IMR-90 (cell line): ENCODE measurements at regions not wholly inside any gene's neighbourhood (a gene's known extent, or its start where the extent isn't known, plus 50 kb on each side); places are given as distances from the start of the nearest gene placed in this dataset.

Source experiments
- ATAC-seq: fragments of 200-7000 bp; cut with Tn5 transposase; 2 replicates; pipeline ENCODE4 v1.9.1; 2020; ENCODE audit warnings: low read depth, mild to moderate bottlenecking, moderate library complexity
- BruUV-seq: library from RNA; stranded (reverse); fragments of 400-500 nt; replicated peaks from 2 replicates; lab custom pipeline; 2021; lab: Mats Ljungman, UMichigan
- CTCF ChIA-PET: fragments of 300-600 bp; formaldehyde crosslinking; extraction: SDS; loops from one replicate; lab custom pipeline; 2021; ENCODE audit warnings: antibody characterized with exemption; lab: Yijun Ruan, JAX
- POLR2A ChIA-PET: fragments of 300-600 bp; sonication (Branson Sonifier 250); formaldehyde crosslinking; loops from one replicate; lab custom pipeline; 2022; ENCODE audit warnings: antibody characterized with exemption; ENCODE audit not compliant: unreplicated experiment; lab: Charles Lee
- DNase-seq: peaks from one replicate; pipeline ENCODE4 v3.0.0; 2013
- H2AFZ ChIP-seq: replicated peaks from 2 replicates; pipeline ENCODE3; 2013; ENCODE audit warnings: low read length, mild to moderate bottlenecking; ENCODE audit not compliant: poor library complexity
- H2AK5ac ChIP-seq: 2 replicates; pipeline ENCODE4 v1.6.1; 2013; ENCODE audit warnings: low read depth, low read length, inconsistent platforms
- H2AK9ac ChIP-seq: replicated peaks from 2 replicates; pipeline ENCODE3; 2013; ENCODE audit warnings: mild to moderate bottlenecking, low read depth, low read length, moderate library complexity; ENCODE audit not compliant: poor library complexity
- H2BK120ac ChIP-seq: 2 replicates; pipeline ENCODE4 v1.6.1; 2013; ENCODE audit warnings: low read depth, low read length, inconsistent platforms
- H2BK15ac ChIP-seq: 3 replicates; pipeline ENCODE4 v1.6.1; 2013; ENCODE audit warnings: low read depth, low read length, inconsistent platforms
- H2BK20ac ChIP-seq: 2 replicates; pipeline ENCODE4 v1.6.1; 2013; ENCODE audit warnings: low read depth, mild to moderate bottlenecking, inconsistent platforms, low read length, moderate library complexity
- H2BK5ac ChIP-seq: 2 replicates; pipeline ENCODE4 v1.6.1; 2013; ENCODE audit warnings: mild to moderate bottlenecking, low read depth, low read length, inconsistent platforms; ENCODE audit not compliant: poor library complexity, severe bottlenecking
- H3K14ac ChIP-seq: replicated peaks from 2 replicates; pipeline ENCODE4 v1.6.1; 2013; ENCODE audit warnings: low read depth, low read length, inconsistent platforms
- H3K18ac ChIP-seq: 2 replicates; pipeline ENCODE4 v1.6.1; 2013; ENCODE audit warnings: low read depth, low read length, control low read depth
- H3K23ac ChIP-seq: 2 replicates; pipeline ENCODE4 v1.6.1; 2013; ENCODE audit warnings: low read depth, low read length, inconsistent platforms
- H3K27ac ChIP-seq: 2 replicates; pipeline ENCODE4 v1.5.1; 2013; ENCODE audit warnings: mild to moderate bottlenecking, control low read depth, low read length; ENCODE audit not compliant: insufficient read depth
- H3K27me3 ChIP-seq: 2 replicates; pipeline ENCODE4 v1.6.1; 2013; ENCODE audit warnings: low read length; ENCODE audit not compliant: control insufficient read depth, insufficient read depth
- H3K36me3 ChIP-seq: 2 replicates; pipeline ENCODE4 v1.6.1; 2013; ENCODE audit warnings: low read length, mixed read lengths; ENCODE audit not compliant: control insufficient read depth, insufficient read depth
- H3K4ac ChIP-seq: 2 replicates; pipeline ENCODE4 v1.6.1; 2013; ENCODE audit warnings: low read depth, low read length, inconsistent platforms
- H3K4me1 ChIP-seq: 2 replicates; pipeline ENCODE4 v1.6.1; 2013; ENCODE audit warnings: low read length, mixed read lengths; ENCODE audit not compliant: control insufficient read depth, insufficient read depth
- H3K4me2 ChIP-seq: 2 replicates; pipeline ENCODE4 v1.6.1; 2013; ENCODE audit warnings: low read depth, mild to moderate bottlenecking, control low read depth, low read length, moderate library complexity
- H3K4me3 ChIP-seq: 2 replicates; pipeline ENCODE4 v1.5.1; 2013; ENCODE audit warnings: low read depth, mild to moderate bottlenecking, control low read depth, low read length, moderate library complexity; ENCODE audit not compliant: insufficient read depth
- H3K56ac ChIP-seq: 2 replicates; pipeline ENCODE4 v1.6.1; 2013; ENCODE audit warnings: low read length, inconsistent platforms; ENCODE audit not compliant: insufficient read depth; ENCODE audit errors: extremely low read depth
- H3K79me1 ChIP-seq, 2 experiments: 2 replicates each; pipeline ENCODE4 v1.6.1; 2013; ENCODE audit warnings: low read length in 2 of 2, inconsistent platforms in 1 of 2, low read depth in 1 of 2
- H3K9ac ChIP-seq: 2 replicates; pipeline ENCODE4 v1.6.1; 2013; ENCODE audit warnings: low read depth, low read length, control low read depth
- H3K9me1 ChIP-seq: 2 replicates; pipeline ENCODE4 v1.6.1; 2013; ENCODE audit warnings: low read length, inconsistent platforms; ENCODE audit not compliant: insufficient read depth
- H3K9me3 ChIP-seq: 2 replicates; pipeline ENCODE4 v1.6.1; 2013; ENCODE audit warnings: low read length; ENCODE audit not compliant: control insufficient read depth, insufficient read depth
- H4K20me1 ChIP-seq: 2 replicates; pipeline ENCODE4 v1.6.1; 2013; ENCODE audit warnings: low read length, inconsistent platforms; ENCODE audit not compliant: insufficient read depth
- H4K5ac ChIP-seq: 2 replicates; pipeline ENCODE4 v1.6.1; 2013; ENCODE audit warnings: mild to moderate bottlenecking, low read depth, low read length, control low read depth
- H4K8ac ChIP-seq, 2 experiments: 2 replicates each; pipeline ENCODE4 v1.6.1; 2013; ENCODE audit warnings: low read depth in 2 of 2, low read length in 2 of 2, control low read depth in 1 of 2, inconsistent platforms in 1 of 2
- H4K91ac ChIP-seq: 2 replicates; pipeline ENCODE4 v1.6.1; 2013; ENCODE audit warnings: low read depth, low read length, inconsistent platforms; ENCODE audit not compliant: insufficient read depth
- MAFK ChIP-seq: IDR thresholded peaks from 2 replicates; pipeline ENCODE4 v1.6.1; 2012; ENCODE audit warnings: low read depth, low read length, improper control_type of control experiment
- POLR2A ChIP-seq: IDR thresholded peaks from 2 replicates; pipeline ENCODE4 v1.6.1; 2012; ENCODE audit warnings: mild to moderate bottlenecking, low read depth, low read length
- USF2 ChIP-seq: fragments of 150-350 bp; IDR thresholded peaks from 2 replicates; pipeline ENCODE4 v1.6.1; 2017; ENCODE audit warnings: mild to moderate bottlenecking, antibody characterized with exemption, low read length, low read depth
- WGBS, 2 experiments: methylation state at CpG; one replicate each; pipeline versions ENCODE4 v1.1.5 to v1.1.7; 2013; ENCODE audit warnings: missing lambda C conversion rate in 2 of 2; ENCODE audit not compliant: insufficient read length in 1 of 2; ENCODE audit errors: extremely low coverage in 2 of 2; 5-methylcytosine and 5-hydroxymethylcytosine counted together
- dilution Hi-C: fragments of 300-500 bp; cut with HindIII; formaldehyde crosslinking; loops from one replicate; pipeline ENCODE4 v1.14.3; 2018; ENCODE audit warnings: low sequenced_read_pairs; ENCODE audit not compliant: unreplicated experiment
- in situ Hi-C: fragments of 300-500 bp; cut with MboI; formaldehyde crosslinking; loops from 3 replicates; pipeline ENCODE4 v1.14.3; 2019; ENCODE audit warnings: low sequenced_read_pairs, inconsistent platforms, mixed read lengths
- intact Hi-C: fragments of 100-400 bp; cut with micrococcal nuclease; formaldehyde crosslinking; loops from 2 replicates; pipeline ENCODE4 v1.10.0; 2022

- ATAC-seq: peak; percentile 42; the same call in 1 of the 2 replicates
- DNase-seq: no peak
- H2BK5ac ChIP-seq: no peak overlapping the region
- POLR2A ChIA-PET: no interaction called here
- 0 out of 2 replicates have a peak overlapping the region, but pooled peaks have one; percentile 9 for H3K14ac ChIP-seq
- no peak overlapping the region for H2AFZ ChIP-seq
- H3K56ac ChIP-seq: no peak overlapping the region
- no CpG with 5 or more reads among the region's 7 CpGs for WGBS, 2 experiments
- no TSS peak for BruUV-seq
- no peak overlapping the region for H2BK20ac ChIP-seq
- H3K9me1 ChIP-seq: no peaks in the 10 kb centered on the region
- dilution Hi-C loops (no loop called here), in situ Hi-C loops (no loop called here), intact Hi-C loops (no loop called here)
- H3K9me3 ChIP-seq: no peaks in the 10 kb centered on the region; the same call in 1 of the 2 replicates
- no peak overlapping the region for H3K9ac ChIP-seq
- H3K4me3 ChIP-seq: no peak overlapping the region
- no peak overlapping the region for H2BK120ac ChIP-seq
- H3K27ac ChIP-seq: no peak overlapping the region
- no peaks in the 10 kb centered on the region for H3K36me3 ChIP-seq
- no peak overlapping the region for H2BK15ac ChIP-seq
- H4K5ac ChIP-seq: no peak overlapping the region
- no peak overlapping the region for H3K23ac ChIP-seq
- no peak overlapping the region for H2AK5ac ChIP-seq
- no peaks in the 10 kb centered on the region for H4K20me1 ChIP-seq
- no peaks in the 10 kb centered on the region for H3K4me1 ChIP-seq
- H3K79me1 ChIP-seq: no peaks in the 10 kb centered on the region
- H3K18ac ChIP-seq: no peak overlapping the region
- CTCF ChIA-PET: interaction anchor here (1.0 kb wide), 1 partner anchor 8 kb away, joined by 3 read pairs; no protein-coding TSS in a partner anchor
- H4K91ac ChIP-seq: no peak overlapping the region
- H3K27me3 ChIP-seq: no peaks in the 10 kb centered on the region; the same call in 1 of the 2 replicates
- H3K4ac ChIP-seq: no peak overlapping the region
- no peak overlapping the region for H2AK9ac ChIP-seq
- no peak overlapping the region for H4K8ac ChIP-seq
- H3K4me2 ChIP-seq: no peak overlapping the region
- TF ChIP-seq MAFK (0 out of 2 replicates have a peak, but pooled peaks have one; percentile 15), USF2 (no peak), POLR2A (no peak)
Observed at GRCh38 chr5:174589011-174589410, 135.4 kb upstream of the MSX2 start.
